ENCODE measurements at regions not wholly inside any gene's neighbourhood (a gene's known extent, or its start where the extent isn't known, plus 50 kb on each side); places are given as distances from the start of the nearest gene placed in this dataset.

GRCh38 chr9:2351324-2351723 lies 270.3 kb upstream of the VLDLR start:
- TF ChIP-seq POLR2A (IDR thresholded peaks at IDR 0.05): no peak
- no peak for TF ChIP-seq CTCF (IDR thresholded peaks at IDR 0.05)
- no peak for TF ChIP-seq EP300 (IDR thresholded peaks at IDR 0.05)

All from upper lobe of left lung (tissue), 4 donors.